OCI-LY1 (cell line): ENCODE measurements at regions not wholly inside any gene's neighbourhood (a gene's known extent, or its start where the extent isn't known, plus 50 kb on each side); places are given as distances from the start of the nearest gene placed in this dataset.

Experiments
- EZH2 ChIP-seq: fragments of 200-600 bp; sonication (generic), shearing (Covaris generic); IDR thresholded peaks from 2 replicates; pipeline ENCODE4 v1.8.0; 2017; ENCODE audit warnings: borderline replicate concordance, mixed run types, mild to moderate bottlenecking, antibody characterized with exemption, low read length, moderate library complexity, mixed read lengths
- TF ChIP-seq, protein P1 (sequence below): fragments of 200-600 bp; sonication (generic), shearing (Covaris generic); IDR thresholded peaks from 2 replicates; pipeline ENCODE4 v1.5.1; 2017; ENCODE audit warnings: mild to moderate bottlenecking, antibody characterized with exemption, low read length, moderate library complexity, mixed read lengths

DNA sequence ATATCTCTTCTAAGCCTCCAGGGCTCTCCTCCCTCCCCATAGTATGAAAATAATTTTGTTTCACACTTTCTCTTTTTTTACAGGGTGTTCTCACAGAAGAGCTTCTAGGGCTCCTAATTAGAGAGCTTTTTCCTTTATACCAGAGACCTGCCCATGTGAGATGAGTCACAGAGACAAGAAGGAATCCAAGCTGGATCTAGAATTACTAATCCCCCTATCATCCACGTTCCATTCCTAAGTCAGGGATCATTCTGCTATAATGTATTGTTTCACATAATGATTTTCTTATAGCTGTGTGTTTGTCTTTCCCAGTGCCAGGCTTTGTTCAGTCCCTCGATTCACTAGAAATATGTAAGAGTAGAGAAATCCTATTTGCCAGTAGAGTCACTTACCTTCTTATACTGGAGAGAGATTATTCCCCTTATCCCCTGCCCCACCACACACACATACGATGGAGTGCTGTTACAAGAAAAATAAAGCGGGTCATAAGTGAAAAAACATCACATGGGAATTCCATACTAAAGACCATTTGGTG, 778.3 kb upstream of the LRRC4C start:
- TF ChIP-seq, protein P1, sequence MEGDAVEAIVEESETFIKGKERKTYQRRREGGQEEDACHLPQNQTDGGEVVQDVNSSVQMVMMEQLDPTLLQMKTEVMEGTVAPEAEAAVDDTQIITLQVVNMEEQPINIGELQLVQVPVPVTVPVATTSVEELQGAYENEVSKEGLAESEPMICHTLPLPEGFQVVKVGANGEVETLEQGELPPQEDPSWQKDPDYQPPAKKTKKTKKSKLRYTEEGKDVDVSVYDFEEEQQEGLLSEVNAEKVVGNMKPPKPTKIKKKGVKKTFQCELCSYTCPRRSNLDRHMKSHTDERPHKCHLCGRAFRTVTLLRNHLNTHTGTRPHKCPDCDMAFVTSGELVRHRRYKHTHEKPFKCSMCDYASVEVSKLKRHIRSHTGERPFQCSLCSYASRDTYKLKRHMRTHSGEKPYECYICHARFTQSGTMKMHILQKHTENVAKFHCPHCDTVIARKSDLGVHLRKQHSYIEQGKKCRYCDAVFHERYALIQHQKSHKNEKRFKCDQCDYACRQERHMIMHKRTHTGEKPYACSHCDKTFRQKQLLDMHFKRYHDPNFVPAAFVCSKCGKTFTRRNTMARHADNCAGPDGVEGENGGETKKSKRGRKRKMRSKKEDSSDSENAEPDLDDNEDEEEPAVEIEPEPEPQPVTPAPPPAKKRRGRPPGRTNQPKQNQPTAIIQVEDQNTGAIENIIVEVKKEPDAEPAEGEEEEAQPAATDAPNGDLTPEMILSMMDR = no peak
- no peak for TF ChIP-seq EZH2
